ENCODE measurements at regions not wholly inside any gene's neighbourhood (a gene's known extent, or its start where the extent isn't known, plus 50 kb on each side); places are given as distances from the start of the nearest gene placed in this dataset.

GRCh38 chr19:34066007-34066643 is 106.2 kb upstream of the LSM14A start:
- no peak overlapping the region for H3K4me3 ChIP-seq (replicated peaks in 1 of 2; ENCODE audit: low read depth in 2 of 2, low read length in 2 of 2)
- no peak for TF ChIP-seq CTCF (IDR thresholded peaks at IDR 0.05; ENCODE audit: low read depth, low read length)
- no peak for DNase-seq (ENCODE audit: low read depth in 2 of 2)

- H3K4me3 ChIP-seq (replicated peaks in 1 of 2; ENCODE audit: low read depth in 2 of 2, low read length in 2 of 2) = no peak overlapping the region
- DNase-seq (ENCODE audit: low read depth in 2 of 2) = peak in 1 of 2 donors; percentile 9
- TF ChIP-seq CTCF (IDR thresholded peaks at IDR 0.05; ENCODE audit: low read depth, low read length) = no peak
Observed at GRCh38 chr19:34067861-34068271, 104.4 kb upstream of the LSM14A start.

GRCh38 chr19:34075661-34076091 is 96.6 kb upstream of the LSM14A start:
- DNase-seq (ENCODE audit: low read depth in 2 of 2) = no peak
- H3K4me3 ChIP-seq (replicated peaks in 1 of 2; ENCODE audit: low read depth in 2 of 2, low read length in 2 of 2) = no peak overlapping the region
- no peak for TF ChIP-seq CTCF (IDR thresholded peaks at IDR 0.05; ENCODE audit: low read depth, low read length)

GRCh38 chr19:34082289-34083077 is 89.8 kb upstream of the LSM14A start:
- no peak for DNase-seq (ENCODE audit: low read depth in 2 of 2)
- H3K4me3 ChIP-seq (replicated peaks in 1 of 2; ENCODE audit: low read depth in 2 of 2, low read length in 2 of 2) = no peak overlapping the region
- no peak for TF ChIP-seq CTCF (IDR thresholded peaks at IDR 0.05; ENCODE audit: low read depth, low read length)

GRCh38 chr19:34084396-34085145 is 87.7 kb upstream of the LSM14A start:
- TF ChIP-seq CTCF (IDR thresholded peaks at IDR 0.05; ENCODE audit: low read depth, low read length) = no peak
- H3K4me3 ChIP-seq (replicated peaks in 1 of 2; ENCODE audit: low read depth in 2 of 2, low read length in 2 of 2) = no peak overlapping the region

GRCh38 chr19:34085336-34085735 is 87.0 kb upstream of the LSM14A start:
- no peak overlapping the region for H3K4me3 ChIP-seq (replicated peaks in 1 of 2; ENCODE audit: low read depth in 2 of 2, low read length in 2 of 2)
- no peak for TF ChIP-seq CTCF (IDR thresholded peaks at IDR 0.05; ENCODE audit: low read depth, low read length)
- DNase-seq (ENCODE audit: low read depth in 2 of 2) = no peak

More at GRCh38 chr19:34084396-34085145, 87.7 kb upstream of the LSM14A start:
- no peak for DNase-seq (ENCODE audit: low read depth in 2 of 2)
